ENCODE measurements at regions not wholly inside any gene's neighbourhood (a gene's known extent, or its start where the extent isn't known, plus 50 kb on each side); places are given as distances from the start of the nearest gene placed in this dataset.
A peak's percentile ranks its signal among the peaks of the same experiment; 100 is the strongest.

GRCh38 chr11:86175626-86176025 lies 68.9 kb upstream of the EED start:
- H3K36me3 ChIP-seq: no peaks in the 10 kb centered on the region
- H3K27ac ChIP-seq: no peak overlapping the region
- no peaks in the 10 kb centered on the region for H3K9me3 ChIP-seq
- DNase-seq: no peak
- no peaks in the 10 kb centered on the region for H3K4me1 ChIP-seq
- H3K4me3 ChIP-seq: no peak overlapping the region
- no peaks in the 10 kb centered on the region for H3K27me3 ChIP-seq
- TF ChIP-seq POLR2A (IDR thresholded peaks at IDR 0.05) (no peak), CTCF (IDR thresholded peaks at IDR 0.05) (no peak)
- intact Hi-C loops (cut with DNase I; ENCODE audit: low total_unique reads): no loop called here

DNA sequence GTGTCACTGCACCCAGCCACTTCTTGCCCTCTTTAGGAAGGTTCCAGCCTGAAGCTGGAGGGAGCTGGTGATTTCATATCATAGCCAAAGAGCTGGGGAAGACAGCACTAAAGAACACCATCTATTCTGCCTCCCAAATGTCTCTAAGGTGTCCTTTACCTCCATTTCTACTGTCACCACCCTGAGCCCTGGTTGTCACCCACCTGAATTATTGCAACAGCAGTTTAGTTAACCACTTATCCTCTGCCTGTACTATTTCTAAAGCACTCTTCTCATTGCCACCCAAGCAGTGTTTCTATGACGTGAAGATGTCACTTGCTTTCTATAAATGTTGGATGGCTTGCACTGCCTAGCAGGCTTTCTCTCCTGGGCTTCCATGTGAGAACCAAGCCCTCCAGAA lies 69.4 kb upstream of the EED start:
- DNase-seq: no peak
- Histone ChIP-seq H3K9me3 (no peaks in the 10 kb centered on the region), H3K4me3 (no peak overlapping the region), H3K4me1 (no peaks in the 10 kb centered on the region), H3K27me3 (no peaks in the 10 kb centered on the region), H3K27ac (peak overlapping the region in 1 of 2 donors; percentile 44), H3K36me3 (no peaks in the 10 kb centered on the region)
- TF ChIP-seq POLR2A (IDR thresholded peaks at IDR 0.05) (no peak), CTCF (IDR thresholded peaks at IDR 0.05) (no peak)
- intact Hi-C loops (cut with DNase I; ENCODE audit: low total_unique reads): no loop called here

GRCh38 chr11:86174101-86175046 lies 70.2 kb upstream of the EED start:
- DNase-seq: peak; percentile 34 to 72
- peak overlapping the region; percentile 37 to 44 for H3K27ac ChIP-seq
- no peaks in the 10 kb centered on the region for H3K9me3 ChIP-seq
- no peaks in the 10 kb centered on the region for H3K4me1 ChIP-seq
- H3K36me3 ChIP-seq: no peaks in the 10 kb centered on the region
- TF ChIP-seq CTCF (IDR thresholded peaks at IDR 0.05) (peak in 1 of 4 experiments; percentile 3), POLR2A (IDR thresholded peaks at IDR 0.05) (no peak)
- H3K27me3 ChIP-seq: no peaks in the 10 kb centered on the region
- intact Hi-C loops (cut with DNase I; ENCODE audit: low total_unique reads): no loop called here
- no peak overlapping the region for H3K4me3 ChIP-seq

- intact Hi-C loops (cut with DNase I; ENCODE audit: low total_unique reads): no loop called here
These were observed 71.7 kb upstream of the EED start for GRCh38 chr11:86172894-86173293.

More at GRCh38 chr11:86172894-86173293, 71.7 kb upstream of the EED start:
- no peaks in the 10 kb centered on the region for H3K36me3 ChIP-seq
- H3K4me1 ChIP-seq: peaks cover 0 to under 1% of the 10 kb centered on the region in 2 donors
- DNase-seq: no peak
- no peak overlapping the region for H3K27ac ChIP-seq
- TF ChIP-seq CTCF (IDR thresholded peaks at IDR 0.05): no peak
- no peak for TF ChIP-seq POLR2A (IDR thresholded peaks at IDR 0.05)
- no peak overlapping the region for H3K4me3 ChIP-seq
- no peaks in the 10 kb centered on the region for H3K27me3 ChIP-seq
- no peaks in the 10 kb centered on the region for H3K9me3 ChIP-seq

All from uterus (tissue), 3 donors.